Neural progenitor cell (in vitro differentiated cells): ENCODE measurements at regions not wholly inside any gene's neighbourhood (a gene's known extent, or its start where the extent isn't known, plus 50 kb on each side); places are given as distances from the start of the nearest gene placed in this dataset.

ENCODE experiments used
- EZH2 ChIP-seq: fragments of 200-600 bp; sonication (generic); IDR thresholded peaks from 2 replicates; pipeline ENCODE4 v1.6.1; 2017; ENCODE audit warnings: antibody characterized with exemption, mild to moderate bottlenecking, moderate library complexity
- EZH2phosphoT487 ChIP-seq: fragments of 200-600 bp; sonication (generic); IDR thresholded peaks from 2 replicates; pipeline ENCODE4 v1.6.1; 2017; ENCODE audit warnings: antibody characterized with exemption
- TF ChIP-seq, protein P1 (sequence below): fragments of 200-600 bp; sonication (generic); IDR thresholded peaks from 2 replicates; pipeline ENCODE4 v1.5.1; 2017; ENCODE audit warnings: antibody characterized with exemption, mild to moderate bottlenecking

DNA sequence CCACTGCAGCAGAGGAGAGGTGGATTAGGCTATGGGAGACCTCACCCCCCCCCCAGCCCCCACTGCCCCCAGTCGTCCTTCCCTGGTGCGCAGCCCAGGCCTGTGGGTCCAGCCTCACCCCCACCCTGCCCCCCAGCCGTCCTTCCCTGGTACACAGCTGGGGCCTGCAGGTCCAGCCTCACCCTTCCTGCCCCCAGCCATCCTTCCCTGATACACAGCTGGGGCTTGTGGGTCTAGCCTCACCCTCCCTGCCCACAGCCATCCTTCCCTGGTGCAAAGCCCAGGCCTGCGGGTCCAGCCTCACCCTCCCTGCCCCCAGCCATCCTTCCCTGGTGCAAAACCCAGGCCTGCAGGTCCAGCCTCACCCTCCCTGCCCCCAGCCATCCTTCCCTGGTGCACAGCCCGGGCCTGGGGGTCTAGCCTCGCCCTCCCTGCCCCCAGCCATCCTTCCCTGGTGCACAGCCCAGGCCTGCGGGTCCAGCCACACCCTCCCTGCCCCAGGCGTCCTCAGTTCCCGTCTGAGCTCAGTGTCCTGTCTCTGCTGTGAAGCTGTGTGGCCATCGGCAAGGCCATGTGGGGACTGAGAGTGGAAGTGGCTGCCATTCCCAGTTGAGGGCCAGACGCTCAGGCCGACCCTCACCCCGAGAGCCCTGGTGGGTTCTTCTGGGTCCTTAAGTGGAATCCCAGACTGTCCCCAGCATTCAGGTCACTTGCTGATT is 86.8 kb upstream of the SNTG2 start:
- TF ChIP-seq, protein P1, sequence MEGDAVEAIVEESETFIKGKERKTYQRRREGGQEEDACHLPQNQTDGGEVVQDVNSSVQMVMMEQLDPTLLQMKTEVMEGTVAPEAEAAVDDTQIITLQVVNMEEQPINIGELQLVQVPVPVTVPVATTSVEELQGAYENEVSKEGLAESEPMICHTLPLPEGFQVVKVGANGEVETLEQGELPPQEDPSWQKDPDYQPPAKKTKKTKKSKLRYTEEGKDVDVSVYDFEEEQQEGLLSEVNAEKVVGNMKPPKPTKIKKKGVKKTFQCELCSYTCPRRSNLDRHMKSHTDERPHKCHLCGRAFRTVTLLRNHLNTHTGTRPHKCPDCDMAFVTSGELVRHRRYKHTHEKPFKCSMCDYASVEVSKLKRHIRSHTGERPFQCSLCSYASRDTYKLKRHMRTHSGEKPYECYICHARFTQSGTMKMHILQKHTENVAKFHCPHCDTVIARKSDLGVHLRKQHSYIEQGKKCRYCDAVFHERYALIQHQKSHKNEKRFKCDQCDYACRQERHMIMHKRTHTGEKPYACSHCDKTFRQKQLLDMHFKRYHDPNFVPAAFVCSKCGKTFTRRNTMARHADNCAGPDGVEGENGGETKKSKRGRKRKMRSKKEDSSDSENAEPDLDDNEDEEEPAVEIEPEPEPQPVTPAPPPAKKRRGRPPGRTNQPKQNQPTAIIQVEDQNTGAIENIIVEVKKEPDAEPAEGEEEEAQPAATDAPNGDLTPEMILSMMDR = no peak
- TF ChIP-seq EZH2 = no peak
- no peak for TF ChIP-seq EZH2phosphoT487
